ENCODE measurements at regions not wholly inside any gene's neighbourhood (a gene's known extent, or its start where the extent isn't known, plus 50 kb on each side); places are given as distances from the start of the nearest gene placed in this dataset.

DNA sequence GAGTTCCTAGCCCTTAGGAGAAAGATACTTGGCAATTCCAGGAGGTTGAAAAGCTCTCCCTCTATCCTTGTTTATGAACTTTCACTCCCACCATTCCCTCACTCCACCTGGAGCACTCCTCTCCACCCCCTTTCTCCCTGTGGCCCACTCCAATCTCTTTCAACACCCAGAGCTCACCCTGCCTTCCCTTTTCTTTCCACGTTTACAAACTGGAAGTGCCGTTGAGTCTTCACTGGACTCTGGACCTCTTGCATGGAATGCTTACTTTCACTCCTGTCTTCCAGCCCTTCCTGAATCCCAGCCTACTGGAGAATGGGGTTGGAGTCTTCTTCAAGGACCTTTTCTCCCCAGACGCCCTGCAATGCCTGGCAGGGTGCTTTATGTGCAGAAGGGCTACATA lies 198.5 kb downstream of the RHOU start (continued):
- TF ChIP-seq, protein P1, sequence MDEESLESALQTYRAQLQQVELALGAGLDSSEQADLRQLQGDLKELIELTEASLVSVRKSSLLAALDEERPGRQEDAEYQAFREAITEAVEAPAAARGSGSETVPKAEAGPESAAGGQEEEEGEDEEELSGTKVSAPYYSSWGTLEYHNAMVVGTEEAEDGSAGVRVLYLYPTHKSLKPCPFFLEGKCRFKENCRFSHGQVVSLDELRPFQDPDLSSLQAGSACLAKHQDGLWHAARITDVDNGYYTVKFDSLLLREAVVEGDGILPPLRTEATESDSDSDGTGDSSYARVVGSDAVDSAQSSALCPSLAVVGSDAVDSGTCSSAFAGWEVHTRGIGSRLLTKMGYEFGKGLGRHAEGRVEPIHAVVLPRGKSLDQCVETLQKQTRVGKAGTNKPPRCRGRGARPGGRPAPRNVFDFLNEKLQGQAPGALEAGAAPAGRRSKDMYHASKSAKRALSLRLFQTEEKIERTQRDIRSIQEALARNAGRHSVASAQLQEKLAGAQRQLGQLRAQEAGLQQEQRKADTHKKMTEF (CRISPR knock-in tag; IDR thresholded peaks at IDR 0.05), result 0 out of 2 replicates have a peak, but pooled peaks have one; percentile 16
- TF ChIP-seq SNAPC2 (CRISPR knock-in tag; IDR thresholded peaks at IDR 0.05) (no peak), RARA (CRISPR knock-in tag; IDR thresholded peaks at IDR 0.05) (peak; percentile 46; the same call in 1 of the 2 replicates), SATB2 (CRISPR knock-in tag; IDR thresholded peaks at IDR 0.05) (no peak)
- TF ChIP-seq, protein P2, sequence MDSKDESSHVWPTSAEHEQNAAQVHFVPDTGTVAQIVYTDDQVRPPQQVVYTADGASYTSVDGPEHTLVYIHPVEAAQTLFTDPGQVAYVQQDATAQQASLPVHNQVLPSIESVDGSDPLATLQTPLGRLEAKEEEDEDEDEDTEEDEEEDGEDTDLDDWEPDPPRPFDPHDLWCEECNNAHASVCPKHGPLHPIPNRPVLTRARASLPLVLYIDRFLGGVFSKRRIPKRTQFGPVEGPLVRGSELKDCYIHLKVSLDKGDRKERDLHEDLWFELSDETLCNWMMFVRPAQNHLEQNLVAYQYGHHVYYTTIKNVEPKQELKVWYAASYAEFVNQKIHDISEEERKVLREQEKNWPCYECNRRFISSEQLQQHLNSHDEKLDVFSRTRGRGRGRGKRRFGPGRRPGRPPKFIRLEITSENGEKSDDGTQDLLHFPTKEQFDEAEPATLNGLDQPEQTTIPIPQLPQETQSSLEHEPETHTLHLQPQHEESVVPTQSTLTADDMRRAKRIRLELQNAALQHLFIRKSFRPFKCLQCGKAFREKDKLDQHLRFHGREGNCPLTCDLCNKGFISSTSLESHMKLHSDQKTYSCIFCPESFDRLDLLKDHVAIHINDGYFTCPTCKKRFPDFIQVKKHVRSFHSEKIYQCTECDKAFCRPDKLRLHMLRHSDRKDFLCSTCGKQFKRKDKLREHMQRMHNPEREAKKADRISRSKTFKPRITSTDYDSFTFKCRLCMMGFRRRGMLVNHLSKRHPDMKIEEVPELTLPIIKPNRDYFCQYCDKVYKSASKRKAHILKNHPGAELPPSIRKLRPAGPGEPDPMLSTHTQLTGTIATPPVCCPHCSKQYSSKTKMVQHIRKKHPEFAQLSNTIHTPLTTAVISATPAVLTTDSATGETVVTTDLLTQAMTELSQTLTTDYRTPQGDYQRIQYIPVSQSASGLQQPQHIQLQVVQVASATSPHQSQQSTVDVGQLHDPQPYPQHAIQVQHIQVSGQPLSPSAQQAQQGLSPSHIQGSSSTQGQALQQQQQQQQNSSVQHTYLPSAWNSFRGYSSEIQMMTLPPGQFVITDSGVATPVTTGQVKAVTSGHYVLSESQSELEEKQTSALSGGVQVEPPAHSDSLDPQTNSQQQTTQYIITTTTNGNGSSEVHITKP (CRISPR knock-in tag; IDR thresholded peaks at IDR 0.05; ENCODE audit: low read depth), result peak; percentile 57
- TF ChIP-seq, protein P3, sequence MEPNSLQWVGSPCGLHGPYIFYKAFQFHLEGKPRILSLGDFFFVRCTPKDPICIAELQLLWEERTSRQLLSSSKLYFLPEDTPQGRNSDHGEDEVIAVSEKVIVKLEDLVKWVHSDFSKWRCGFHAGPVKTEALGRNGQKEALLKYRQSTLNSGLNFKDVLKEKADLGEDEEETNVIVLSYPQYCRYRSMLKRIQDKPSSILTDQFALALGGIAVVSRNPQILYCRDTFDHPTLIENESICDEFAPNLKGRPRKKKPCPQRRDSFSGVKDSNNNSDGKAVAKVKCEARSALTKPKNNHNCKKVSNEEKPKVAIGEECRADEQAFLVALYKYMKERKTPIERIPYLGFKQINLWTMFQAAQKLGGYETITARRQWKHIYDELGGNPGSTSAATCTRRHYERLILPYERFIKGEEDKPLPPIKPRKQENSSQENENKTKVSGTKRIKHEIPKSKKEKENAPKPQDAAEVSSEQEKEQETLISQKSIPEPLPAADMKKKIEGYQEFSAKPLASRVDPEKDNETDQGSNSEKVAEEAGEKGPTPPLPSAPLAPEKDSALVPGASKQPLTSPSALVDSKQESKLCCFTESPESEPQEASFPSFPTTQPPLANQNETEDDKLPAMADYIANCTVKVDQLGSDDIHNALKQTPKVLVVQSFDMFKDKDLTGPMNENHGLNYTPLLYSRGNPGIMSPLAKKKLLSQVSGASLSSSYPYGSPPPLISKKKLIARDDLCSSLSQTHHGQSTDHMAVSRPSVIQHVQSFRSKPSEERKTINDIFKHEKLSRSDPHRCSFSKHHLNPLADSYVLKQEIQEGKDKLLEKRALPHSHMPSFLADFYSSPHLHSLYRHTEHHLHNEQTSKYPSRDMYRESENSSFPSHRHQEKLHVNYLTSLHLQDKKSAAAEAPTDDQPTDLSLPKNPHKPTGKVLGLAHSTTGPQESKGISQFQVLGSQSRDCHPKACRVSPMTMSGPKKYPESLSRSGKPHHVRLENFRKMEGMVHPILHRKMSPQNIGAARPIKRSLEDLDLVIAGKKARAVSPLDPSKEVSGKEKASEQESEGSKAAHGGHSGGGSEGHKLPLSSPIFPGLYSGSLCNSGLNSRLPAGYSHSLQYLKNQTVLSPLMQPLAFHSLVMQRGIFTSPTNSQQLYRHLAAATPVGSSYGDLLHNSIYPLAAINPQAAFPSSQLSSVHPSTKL (CRISPR knock-in tag; IDR thresholded peaks at IDR 0.05), result peak; percentile 61

Data from HepG2 (cell line).